ENCODE measurements at regions not wholly inside any gene's neighbourhood (a gene's known extent, or its start where the extent isn't known, plus 50 kb on each side); places are given as distances from the start of the nearest gene placed in this dataset.

- TF ChIP-seq CTCF (IDR thresholded peaks at IDR 0.05; ENCODE audit: insufficient read depth, low read length, poor library complexity, severe bottlenecking) (no peak), EZH2phosphoT487 (conservative IDR thresholded peaks at IDR 0.05; ENCODE audit: low read length) (no peak)
These were observed 133.4 kb downstream of the FZD1 start for GRCh38 chr7:91397612-91398011.

Measured in SU-DHL-6 (cell line).